HTR-8/SVneo (cell line): ENCODE measurements at regions not wholly inside any gene's neighbourhood (a gene's known extent, or its start where the extent isn't known, plus 50 kb on each side); places are given as distances from the start of the nearest gene placed in this dataset.
A peak's percentile ranks its signal among the peaks of the same experiment; 100 is the strongest.

Experiments
- DNase-seq: peaks from one replicate; pipeline ENCODE4 v3.0.0; 2011; ENCODE audit warnings: low spot score, mixed read lengths; ENCODE audit not compliant: insufficient read length
- FAIRE-seq: peaks from 2 replicates; lab custom pipeline; 2011; peaks lifted over from hg19 to GRCh38; lab: Jason Lieb, UNC

DNA sequence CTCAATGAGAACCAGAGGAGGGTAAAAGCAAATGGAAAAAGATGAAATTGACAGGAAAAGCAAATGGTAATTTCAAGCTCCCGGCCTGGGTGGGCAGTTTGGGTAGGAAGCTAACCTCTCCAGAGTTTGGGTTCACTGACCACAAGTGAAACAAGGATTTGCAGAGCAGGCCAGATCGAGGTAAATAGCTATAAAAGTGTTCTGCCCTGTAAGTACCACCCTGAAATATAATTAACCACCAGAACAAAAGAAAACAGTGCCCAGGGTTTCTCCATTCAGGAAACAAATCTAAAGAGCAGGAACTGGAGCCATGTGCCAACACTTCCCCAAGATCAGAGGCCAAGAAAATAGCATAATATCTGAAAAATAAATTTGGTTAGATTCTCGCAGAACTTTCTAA lies 276.7 kb upstream of the MEOX2 start:
- DNase-seq (no peak), FAIRE-seq (no peak)

DNA sequence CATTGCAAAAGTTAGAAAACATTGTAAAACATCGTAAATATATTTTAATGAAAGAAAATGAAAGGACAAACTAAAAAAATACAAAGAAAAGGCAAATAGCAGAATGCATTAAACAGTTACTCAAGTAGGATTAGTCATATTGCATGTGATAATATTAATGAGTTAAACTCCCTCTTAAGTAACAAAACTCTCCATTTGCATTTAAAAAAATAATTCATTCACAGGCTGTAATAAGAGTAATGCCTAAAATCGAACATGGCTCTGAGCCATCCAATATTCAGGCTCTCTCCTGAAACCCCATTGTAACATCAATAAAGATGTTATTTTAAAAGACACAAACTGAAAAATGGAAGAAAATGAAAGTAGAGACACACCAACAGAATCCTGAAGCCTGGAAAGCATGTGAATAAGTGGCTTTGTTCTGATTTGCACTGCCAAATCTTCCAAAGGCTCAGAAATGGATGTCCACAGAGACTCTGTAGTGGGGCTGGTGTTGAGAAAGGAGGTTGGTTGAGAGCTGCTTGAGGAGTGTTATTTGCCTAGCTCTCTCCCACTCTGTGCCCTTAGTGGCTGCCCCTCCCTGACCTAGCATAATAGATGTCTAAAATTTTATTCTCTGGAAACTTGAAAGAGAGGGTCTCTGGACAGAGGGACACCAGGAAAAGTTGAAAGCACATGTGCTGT lies 268.3 kb upstream of the MEOX2 start:
- FAIRE-seq, result no peak

DNA sequence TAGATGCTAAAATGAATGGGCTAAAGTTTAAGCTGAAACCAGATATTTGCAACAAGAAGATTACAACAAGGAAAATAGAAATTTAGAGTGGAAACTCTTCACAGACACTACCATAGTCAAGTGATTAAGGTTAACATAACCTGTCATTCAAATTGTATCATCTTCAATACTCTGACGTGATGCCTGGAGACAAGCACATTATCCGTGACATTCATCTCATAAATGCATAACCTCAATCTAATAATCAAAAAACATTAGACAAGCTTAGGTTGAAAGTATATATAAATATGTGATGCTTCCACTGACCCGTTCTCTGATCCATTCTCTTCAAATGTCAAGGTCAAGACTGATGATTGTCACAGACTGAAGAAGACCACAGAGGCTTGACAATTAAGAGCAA lies 263.8 kb upstream of the MEOX2 start:
- DNase-seq (no peak), FAIRE-seq (no peak)

More for the DNA sequence above, 268.3 kb upstream of the MEOX2 start:
- no peak for DNase-seq

DNA sequence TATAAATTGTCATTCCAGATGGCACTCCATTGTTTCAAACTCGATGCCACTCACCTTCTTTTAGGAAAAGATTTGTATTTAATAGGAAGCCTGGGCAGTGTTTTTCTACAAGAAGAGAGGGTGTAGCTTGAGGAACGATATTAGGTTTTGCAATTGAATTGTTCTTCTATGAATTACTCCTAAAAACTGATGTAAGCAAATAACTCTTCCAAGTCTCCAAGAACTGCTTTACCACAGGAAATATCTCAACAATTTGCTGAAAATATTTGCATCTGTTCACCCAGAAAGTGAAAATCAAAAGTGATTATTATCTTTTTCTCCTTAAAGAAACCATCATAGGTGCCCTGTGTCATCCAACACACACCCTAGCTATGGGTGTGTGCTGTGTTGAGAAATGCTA lies 261.3 kb upstream of the MEOX2 start:
- DNase-seq (no peak), FAIRE-seq (no peak)

DNA sequence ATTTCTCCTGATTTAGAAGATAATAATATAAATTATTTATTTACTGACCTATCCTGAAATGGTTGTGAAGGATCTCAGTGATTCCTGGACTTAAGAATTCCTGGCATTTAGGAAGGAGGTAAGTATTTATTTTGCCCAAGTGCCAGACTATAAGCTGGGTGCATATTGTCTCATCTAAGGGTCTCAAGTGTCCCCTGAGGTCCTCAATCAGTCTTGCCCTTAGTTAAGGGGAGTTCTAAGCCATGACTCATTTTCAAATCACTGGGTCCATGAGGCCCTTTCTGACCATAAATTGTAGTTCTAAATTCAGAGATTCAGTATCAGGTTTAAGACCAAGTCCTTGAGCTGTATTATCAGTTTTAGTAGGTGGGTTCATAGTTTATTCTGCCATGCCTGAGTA lies 251.6 kb upstream of the MEOX2 start:
- FAIRE-seq (no peak), DNase-seq (no peak)

DNA sequence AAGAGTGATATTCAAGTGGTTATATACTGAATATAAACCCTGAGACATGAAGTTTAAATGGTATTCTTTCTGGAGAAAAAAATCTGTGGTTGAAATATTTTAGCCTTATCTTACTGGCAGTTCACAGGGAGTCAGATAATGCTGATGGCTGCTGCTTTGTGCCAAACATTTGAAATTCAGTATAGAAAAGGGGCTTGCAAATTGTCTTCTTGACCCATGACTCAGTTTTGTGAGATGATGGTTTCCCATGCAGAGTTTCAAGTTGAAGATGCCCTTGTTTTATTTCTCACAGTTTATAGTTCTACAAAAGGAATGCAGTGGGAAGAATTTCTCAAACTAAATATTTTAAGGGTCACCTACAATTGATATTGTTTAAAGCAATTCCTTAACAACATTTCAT lies 251.1 kb upstream of the MEOX2 start:
- no peak for FAIRE-seq
- no peak for DNase-seq

DNA sequence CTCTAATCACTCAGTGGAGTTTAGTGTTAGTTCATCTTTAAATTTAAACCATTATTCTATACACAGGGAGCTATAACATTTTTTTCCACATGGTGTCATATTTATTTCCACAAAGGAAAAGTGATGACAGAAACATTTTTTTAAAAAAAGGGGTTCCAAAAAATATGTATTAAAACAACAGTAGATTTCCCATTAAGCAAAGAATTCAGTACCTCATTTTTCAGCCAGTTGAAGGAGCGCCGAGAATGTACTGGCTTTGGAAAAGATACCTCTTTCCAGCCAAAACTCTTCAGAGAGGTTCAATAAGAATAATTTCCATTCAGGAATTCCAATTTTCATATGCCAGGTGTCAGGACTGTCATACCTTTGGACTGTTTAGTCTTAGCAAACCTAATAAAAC lies 250.5 kb upstream of the MEOX2 start:
- FAIRE-seq (no peak), DNase-seq (no peak)

DNA sequence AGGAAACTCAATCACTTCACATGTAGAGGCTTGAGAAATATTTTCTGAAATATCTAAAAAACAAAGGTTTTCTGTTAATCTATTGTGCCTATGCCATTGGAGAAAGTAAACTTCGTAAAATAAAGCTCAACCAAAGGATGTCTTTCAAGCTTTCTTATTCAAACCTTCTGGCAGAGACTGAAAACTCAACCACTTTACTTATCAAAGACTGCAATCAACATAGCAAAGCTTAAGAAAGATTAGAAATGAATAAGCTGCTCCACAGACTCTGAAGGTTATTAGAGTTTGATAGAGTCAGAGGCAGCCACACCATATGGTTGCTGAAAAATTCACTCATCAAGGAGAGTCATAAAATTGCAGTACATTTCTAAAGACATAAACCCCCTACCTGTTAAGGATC lies 245.8 kb upstream of the MEOX2 start:
- FAIRE-seq (no peak), DNase-seq (no peak)

DNA sequence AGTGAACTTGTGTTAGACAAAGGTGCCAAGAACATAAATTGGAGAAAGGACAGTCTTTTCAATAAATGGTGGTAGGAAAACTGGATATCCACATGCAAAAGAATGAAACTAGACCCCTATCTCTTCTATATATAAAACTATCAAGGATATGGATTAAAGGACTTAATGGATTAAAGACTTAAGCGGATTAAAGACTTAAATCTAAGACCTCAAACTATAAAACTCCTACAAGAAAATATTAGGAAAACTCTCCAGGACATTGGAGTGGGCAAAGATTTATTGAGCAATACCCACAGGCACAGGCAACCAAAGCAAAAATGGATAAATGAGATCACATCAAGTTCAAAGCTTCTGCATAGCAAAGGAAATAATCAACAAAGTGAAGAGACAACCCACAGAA lies 242.9 kb upstream of the MEOX2 start:
- FAIRE-seq (no peak), DNase-seq (no peak)

DNA sequence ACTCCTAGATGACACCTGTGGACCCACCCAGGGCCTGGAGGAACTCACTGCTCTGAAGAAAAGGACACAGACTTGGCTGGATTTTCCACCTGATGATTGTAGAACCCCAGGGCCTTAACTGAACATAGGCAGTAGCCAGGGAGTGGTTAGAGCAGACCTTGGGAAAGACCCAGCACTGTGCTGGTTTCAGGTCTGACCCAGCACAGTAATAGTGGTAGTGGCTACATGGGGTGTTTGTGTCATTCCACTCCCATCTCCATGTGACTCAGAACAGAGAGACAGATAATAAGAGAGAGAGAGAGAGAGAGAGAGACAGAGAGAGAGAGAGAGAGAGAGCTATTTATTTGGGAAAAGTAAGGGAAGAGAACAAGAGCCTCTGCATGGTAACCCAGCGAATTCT lies 239.1 kb upstream of the MEOX2 start:
- FAIRE-seq, result no peak

DNA sequence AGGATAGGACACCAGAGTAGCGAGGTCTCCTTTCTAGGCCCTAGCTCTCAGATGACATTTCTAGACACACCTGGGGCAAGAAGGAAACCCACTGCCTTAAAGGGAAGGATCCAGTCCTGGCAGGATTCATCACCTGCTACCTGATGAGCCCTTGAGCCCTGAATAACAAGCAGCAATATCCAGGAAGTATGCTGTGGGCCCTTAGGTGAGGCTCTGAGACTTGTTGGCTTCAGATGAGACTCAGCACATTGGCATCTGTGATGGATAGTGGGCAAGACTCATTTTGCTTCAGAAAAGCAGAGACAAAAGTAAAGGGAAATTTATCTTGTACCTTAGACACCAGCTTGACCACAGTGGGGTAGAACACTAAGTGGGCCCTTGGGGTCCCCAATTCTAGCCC lies 238.4 kb upstream of the MEOX2 start:
- no peak for DNase-seq
- no peak for FAIRE-seq

More for the DNA sequence above, 239.1 kb upstream of the MEOX2 start:
- no peak for DNase-seq

DNA sequence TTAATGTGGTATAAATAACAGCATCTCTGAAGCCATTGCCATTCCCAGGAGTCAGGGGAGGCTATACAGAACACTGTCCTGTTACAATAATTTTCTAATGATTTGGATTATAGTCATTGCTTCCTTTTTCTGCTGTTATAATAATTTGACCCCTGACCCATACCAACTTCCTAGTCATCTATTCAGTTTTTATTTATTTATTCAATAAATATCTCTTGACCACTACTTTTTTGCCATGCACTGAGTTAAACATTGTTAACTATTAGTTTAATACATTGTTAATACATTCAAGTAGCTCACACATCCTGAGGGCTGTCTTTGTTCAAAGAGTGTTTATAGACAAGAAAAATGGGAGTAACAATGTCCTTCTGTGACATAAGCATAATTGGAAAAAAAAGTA lies 235.5 kb upstream of the MEOX2 start:
- DNase-seq, result no peak

DNA sequence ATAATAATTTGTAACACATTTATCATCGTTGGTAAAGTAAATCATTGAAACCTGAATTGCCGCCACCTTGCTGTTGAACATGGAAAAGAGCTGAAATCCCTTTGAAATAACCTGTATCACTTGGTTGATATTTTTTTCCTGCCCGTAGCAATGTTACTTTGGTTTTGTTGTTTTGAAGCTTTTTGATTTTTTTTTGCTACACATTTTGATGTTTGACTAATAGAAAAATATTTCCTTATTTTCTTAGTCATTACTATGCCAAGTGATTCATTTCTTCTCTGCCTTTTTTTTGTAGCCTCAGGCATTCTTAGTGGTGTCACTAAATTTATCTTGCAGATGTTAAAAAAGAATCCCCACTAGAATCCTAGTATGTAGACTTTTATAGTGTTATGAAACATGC lies 235.1 kb upstream of the MEOX2 start:
- DNase-seq (peak; percentile 13), FAIRE-seq (no peak)

More for the DNA sequence above, 235.5 kb upstream of the MEOX2 start:
- no peak for FAIRE-seq

DNA sequence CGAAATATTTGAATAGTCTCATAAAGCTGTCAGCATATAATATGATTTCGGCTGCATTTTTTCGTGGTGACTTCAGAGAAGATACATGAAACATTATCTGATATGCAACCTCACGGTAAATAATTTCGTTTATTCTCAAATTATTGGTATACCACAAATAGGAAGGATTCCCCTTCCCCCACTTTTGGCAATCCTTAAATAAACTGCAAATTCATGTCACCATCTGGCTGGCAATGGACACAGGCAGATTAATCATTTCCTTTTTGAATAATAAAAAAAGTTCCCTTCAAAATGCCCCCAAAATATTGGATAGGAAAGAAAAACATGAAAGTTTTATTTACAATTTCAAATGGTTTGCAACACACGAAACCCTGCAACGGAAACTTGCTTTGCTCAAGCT lies 234.5 kb upstream of the MEOX2 start:
- peak; percentile 6 for DNase-seq
- FAIRE-seq, result no peak

DNA sequence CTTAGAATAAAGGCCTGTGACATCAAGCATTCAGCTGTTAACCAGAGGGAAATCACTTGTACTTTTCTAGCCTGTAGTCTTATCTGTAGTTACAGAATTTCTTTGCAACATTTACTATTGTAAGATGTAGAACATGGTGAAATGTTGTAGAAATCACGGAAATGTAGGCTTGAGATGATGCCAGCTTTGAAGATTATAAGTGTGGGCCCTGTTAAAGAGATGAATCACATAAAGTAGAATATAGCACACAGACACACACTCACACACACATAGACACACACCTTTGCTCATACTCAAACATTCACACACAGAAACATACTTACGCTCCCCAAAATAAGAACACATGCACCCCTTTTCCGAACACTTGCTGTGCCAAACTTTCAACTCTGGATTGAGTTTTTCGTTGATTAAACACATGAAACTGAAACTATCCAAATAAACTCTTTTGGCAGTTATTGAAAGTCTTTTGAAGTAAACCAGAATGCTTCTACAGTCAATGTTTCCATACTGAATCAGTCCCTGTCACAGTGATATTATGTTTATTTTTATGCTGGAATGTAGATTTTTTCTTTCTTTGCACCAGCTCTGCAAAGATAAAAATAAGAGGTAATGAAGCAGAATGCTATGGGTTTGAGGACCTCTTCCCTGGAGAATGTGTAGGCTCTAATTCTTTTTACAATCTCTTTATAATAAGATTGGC lies 230.3 kb upstream of the MEOX2 start:
- no peak for FAIRE-seq
- DNase-seq, result no peak

DNA sequence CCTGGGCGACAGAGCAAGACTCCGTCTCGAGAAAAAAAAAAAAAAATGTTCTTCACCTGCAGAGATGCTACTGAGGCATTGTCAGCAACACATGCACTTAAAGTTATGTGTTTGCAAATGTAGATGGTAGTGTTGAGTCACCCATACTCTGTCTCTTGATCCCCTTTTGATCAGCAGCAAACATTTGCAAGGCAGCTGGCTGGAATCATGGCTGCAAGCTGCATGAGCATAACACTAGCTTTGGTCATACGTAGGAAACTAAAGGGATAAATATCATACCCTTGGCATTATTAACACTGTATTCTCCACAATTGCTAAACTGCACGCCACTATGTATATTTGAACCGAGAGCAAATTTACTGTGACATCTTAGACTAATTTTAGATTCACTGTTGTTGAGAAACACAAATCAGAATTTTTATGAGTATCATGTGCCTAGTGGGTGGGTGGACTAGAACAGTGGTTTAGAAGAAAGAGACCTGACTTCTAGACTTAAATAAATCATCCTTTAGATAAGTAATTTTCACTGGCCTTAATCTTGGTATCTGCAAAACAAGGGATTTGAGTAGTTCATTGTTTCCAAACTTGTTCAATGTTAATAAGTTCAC lies 229.3 kb upstream of the MEOX2 start:
- FAIRE-seq, result no peak

DNA sequence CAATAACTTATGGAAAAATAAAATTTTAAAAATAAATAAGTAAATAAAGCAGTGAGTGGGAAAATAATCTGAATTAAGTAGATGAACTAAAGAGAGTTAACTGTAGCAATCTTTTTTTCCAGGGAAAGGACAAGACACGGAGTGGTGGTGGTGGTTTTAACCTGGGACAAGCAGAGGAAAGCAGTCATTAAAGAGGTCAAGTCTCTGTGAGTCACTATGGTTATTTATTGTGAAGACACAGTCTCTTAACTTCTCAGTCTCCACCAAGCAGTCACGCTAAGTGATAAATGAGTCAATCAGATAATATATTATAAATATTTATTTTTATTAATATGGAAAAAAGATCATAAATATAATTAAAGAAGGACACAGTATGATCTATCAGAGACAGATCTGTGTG lies 228.1 kb upstream of the MEOX2 start:
- DNase-seq (no peak), FAIRE-seq (no peak)

More for the DNA sequence above, 229.3 kb upstream of the MEOX2 start:
- DNase-seq, result no peak

DNA sequence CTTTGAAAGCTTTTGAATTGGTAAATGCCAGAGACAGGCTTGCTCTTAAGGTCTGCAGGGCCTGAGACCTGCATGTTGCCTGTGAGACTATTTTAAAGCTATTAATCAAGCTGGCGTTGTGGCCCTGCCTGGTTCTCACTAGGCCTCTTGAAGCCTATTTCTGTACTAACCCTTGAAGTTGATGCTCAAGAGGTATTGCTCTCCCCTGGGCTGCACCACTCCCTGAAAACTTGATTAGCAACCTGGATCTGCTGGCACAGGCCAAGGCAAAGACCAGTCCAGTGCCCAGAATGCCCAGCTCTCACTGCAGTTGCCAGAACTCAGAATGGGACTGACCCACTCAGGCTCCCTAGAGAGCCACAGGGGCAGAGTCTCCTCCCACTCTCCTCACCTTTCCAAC lies 220.0 kb upstream of the MEOX2 start:
- DNase-seq, result no peak
- FAIRE-seq, result no peak

DNA sequence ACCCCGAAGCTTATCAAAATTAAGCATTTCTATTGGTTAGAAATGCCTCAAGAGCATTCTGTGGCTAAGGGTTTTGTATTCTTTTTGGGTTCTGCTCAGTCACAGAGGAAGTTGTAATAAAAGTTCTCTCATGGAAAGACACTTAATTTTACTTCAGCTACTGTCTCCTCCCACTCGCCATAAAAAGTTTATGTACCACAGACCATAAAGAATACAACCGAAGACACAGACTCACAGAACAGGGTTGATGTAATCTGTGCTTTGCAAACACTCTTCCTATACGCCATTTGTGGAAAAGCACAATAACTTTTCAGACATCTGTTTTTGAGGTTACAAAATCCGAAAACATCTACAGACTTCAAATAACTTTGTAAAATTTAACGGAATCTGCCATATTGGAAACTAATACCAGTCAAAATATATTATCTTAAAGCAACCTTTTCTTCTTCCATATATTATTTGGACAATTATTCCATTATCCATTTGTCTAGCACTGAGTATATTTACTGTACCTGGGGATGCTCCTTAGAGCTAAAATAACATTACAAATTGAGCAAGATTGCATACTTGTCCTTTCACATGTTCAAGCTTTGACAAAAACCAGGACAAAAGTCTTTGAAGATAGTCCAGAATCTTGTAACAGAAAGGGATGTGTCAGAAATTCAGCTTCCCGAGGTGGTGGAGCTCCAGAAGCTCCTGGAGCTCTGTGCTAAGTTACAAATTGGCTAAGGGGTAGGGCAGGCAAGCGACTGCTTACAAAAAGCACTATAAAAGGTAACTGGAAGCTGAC lies 219.0 kb upstream of the MEOX2 start:
- FAIRE-seq, result no peak
- no peak for DNase-seq

DNA sequence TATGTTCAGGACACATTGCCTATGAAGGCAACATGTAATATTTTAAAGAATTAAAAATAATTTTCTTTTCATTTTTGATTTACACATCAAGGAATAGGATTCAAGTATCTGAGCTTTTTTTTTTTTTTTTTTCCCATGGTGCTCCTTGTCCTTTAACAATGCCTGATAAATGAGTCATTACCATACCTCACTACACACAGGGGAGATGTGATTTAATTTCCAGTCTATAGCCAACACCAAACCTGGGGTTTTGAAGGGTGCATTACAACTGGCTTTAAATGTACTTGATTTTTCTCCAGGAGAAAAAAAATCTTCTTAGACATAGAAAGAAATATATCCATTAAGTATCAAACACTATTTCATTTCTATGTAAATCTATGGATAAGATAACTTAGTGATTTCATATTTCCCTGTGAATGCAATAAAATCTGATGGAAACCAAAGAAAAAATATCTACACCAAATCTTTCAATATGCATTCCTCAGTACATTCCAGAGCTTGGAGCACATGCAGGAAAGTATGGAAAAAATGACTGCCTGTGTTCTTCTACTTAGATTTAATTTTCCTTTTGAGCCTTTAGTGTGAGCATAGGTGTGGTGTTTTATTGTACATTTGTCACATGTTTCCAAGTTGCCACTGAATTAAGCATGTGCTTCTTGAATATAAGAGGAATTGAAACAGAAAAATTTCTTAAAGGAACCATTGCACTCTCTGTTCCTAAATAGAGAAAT lies 204.8 kb upstream of the MEOX2 start:
- peak; percentile 17 for DNase-seq

More for the DNA sequence above, 204.8 kb upstream of the MEOX2 start:
- no peak for FAIRE-seq
